NCI-H748 (cell line): ENCODE measurements at regions not wholly inside any gene's neighbourhood (a gene's known extent, or its start where the extent isn't known, plus 50 kb on each side); places are given as distances from the start of the nearest gene placed in this dataset.

Experiments
- DNase-seq: peaks from one replicate; lab custom pipeline; 2025; ENCODE audit not compliant: unreplicated experiment; lab: John Stamatoyannopoulos, UW

- DNase-seq, result no peak
Observed at GRCh38 chr4:115370490-115370889, 257.1 kb upstream of the NDST4 start.

- no peak for DNase-seq
Observed at GRCh38 chr4:115370012-115370411, 256.6 kb upstream of the NDST4 start.

- DNase-seq, result no peak
Observed at GRCh38 chr4:115366390-115366789, 253.0 kb upstream of the NDST4 start.

- no peak for DNase-seq
Observed at GRCh38 chr4:115365185-115365584, 251.8 kb upstream of the NDST4 start.

GRCh38 chr4:115361781-115362180 lies 248.4 kb upstream of the NDST4 start:
- no peak for DNase-seq

- DNase-seq, result no peak
Observed at GRCh38 chr4:115360431-115360830, 247.0 kb upstream of the NDST4 start.

- DNase-seq, result no peak
Observed at GRCh38 chr4:115357776-115358175, 244.4 kb upstream of the NDST4 start.

- DNase-seq, result no peak
Observed at GRCh38 chr4:115356176-115356575, 242.8 kb upstream of the NDST4 start.

GRCh38 chr4:115355329-115355728 lies 241.9 kb upstream of the NDST4 start:
- DNase-seq, result no peak

GRCh38 chr4:115353370-115353769 lies 239.9 kb upstream of the NDST4 start:
- DNase-seq, result no peak

- no peak for DNase-seq
Observed at GRCh38 chr4:115343171-115343570, 229.8 kb upstream of the NDST4 start.

- DNase-seq, result no peak
Observed at GRCh38 chr4:115334736-115335411, 221.5 kb upstream of the NDST4 start.

- peak; percentile 51 for DNase-seq
Observed at GRCh38 chr4:115332078-115332477, 218.7 kb upstream of the NDST4 start.

- no peak for DNase-seq
Observed at GRCh38 chr4:115331241-115331640, 217.8 kb upstream of the NDST4 start.

- DNase-seq, result no peak
Observed at GRCh38 chr4:115325836-115326235, 212.4 kb upstream of the NDST4 start.

GRCh38 chr4:115323106-115323707 lies 209.8 kb upstream of the NDST4 start:
- peak; percentile 96 for DNase-seq

- DNase-seq, result no peak
Observed at GRCh38 chr4:115315182-115315581, 201.8 kb upstream of the NDST4 start.

- DNase-seq, result no peak
Observed at GRCh38 chr4:115310641-115311040, 197.2 kb upstream of the NDST4 start.

- no peak for DNase-seq
Observed at GRCh38 chr4:115294717-115295116, 181.3 kb upstream of the NDST4 start.

GRCh38 chr4:115293093-115293462 lies 179.7 kb upstream of the NDST4 start:
- DNase-seq, result no peak

- no peak for DNase-seq
Observed at GRCh38 chr4:115292320-115293092, 179.1 kb upstream of the NDST4 start.

- no peak for DNase-seq
Observed at GRCh38 chr4:115287426-115287825, 174.0 kb upstream of the NDST4 start.
